Caco-2 (cell line): ENCODE measurements at regions not wholly inside any gene's neighbourhood (a gene's known extent, or its start where the extent isn't known, plus 50 kb on each side); places are given as distances from the start of the nearest gene placed in this dataset.

Experiments
- BruUV-seq: library from RNA; stranded (reverse); fragments of 400-500 nt; replicated peaks from 2 replicates; lab custom pipeline; 2021; lab: Mats Ljungman, UMichigan
- CTCF ChIA-PET: fragments of 300-600 bp; sonication (Branson Sonifier 250); formaldehyde crosslinking; loops from one replicate; lab custom pipeline; 2022; ENCODE audit warnings: antibody characterized with exemption; lab: Charles Lee
- POLR2A ChIA-PET: fragments of 300-600 bp; sonication (Branson Sonifier 250); formaldehyde crosslinking; loops from one replicate; lab custom pipeline; 2022; ENCODE audit warnings: antibody characterized with exemption; lab: Charles Lee
- DNase-seq, 2 experiments: peaks; one replicate each; pipeline versions ENCODE4 v3.0.0 to v3.0.0-alpha.2; 2020 to 2022
- H3K27me3 ChIP-seq: replicated peaks from 2 replicates; pipeline ENCODE4 v1.6.0; 2011; ENCODE audit warnings: low read length; ENCODE audit not compliant: control insufficient read depth, insufficient read depth
- H3K36me3 ChIP-seq: 2 replicates; pipeline ENCODE4 v1.5.1; 2011; ENCODE audit warnings: low read length; ENCODE audit not compliant: control insufficient read depth, insufficient read depth
- H3K4me1 ChIP-seq: fragments of 250-450 bp; sonication (Bioruptor Pico); 2 replicates; pipeline ENCODE4 v1.5.1; 2020; ENCODE audit warnings: mild to moderate bottlenecking
- H3K4me3 ChIP-seq: 2 replicates; pipeline ENCODE4 v1.5.1; 2011; ENCODE audit warnings: low read depth, mild to moderate bottlenecking, control low read depth, low read length
- H3K9me3 ChIP-seq: fragments of 250-450 bp; sonication (Bioruptor Pico); 2 replicates; pipeline ENCODE4 v1.5.1; 2020; ENCODE audit warnings: mild to moderate bottlenecking, moderate library complexity
- H3K27ac Mint-ChIP-seq: one replicate; pipeline ENCODE4 v1.8.0; 2022; ENCODE audit warnings: mixed read lengths; ENCODE audit not compliant: unreplicated experiment
- H3K27me3 Mint-ChIP-seq: one replicate; pipeline ENCODE4 v1.8.0; 2022; ENCODE audit warnings: mixed read lengths; ENCODE audit not compliant: insufficient read depth, unreplicated experiment
- H3K36me3 Mint-ChIP-seq: one replicate; pipeline ENCODE4 v1.8.0; 2022; ENCODE audit warnings: mild to moderate bottlenecking, mixed read lengths; ENCODE audit not compliant: insufficient read depth, unreplicated experiment
- H3K4me1 Mint-ChIP-seq: one replicate; pipeline ENCODE4 v1.8.0; 2022; ENCODE audit warnings: low read depth, mixed read lengths; ENCODE audit not compliant: unreplicated experiment
- H3K4me3 Mint-ChIP-seq: one replicate; pipeline ENCODE4 v1.8.0; 2022; ENCODE audit warnings: mild to moderate bottlenecking, moderate library complexity, mixed read lengths; ENCODE audit not compliant: unreplicated experiment
- H3K9me3 Mint-ChIP-seq: one replicate; pipeline ENCODE4 v1.8.0; 2022; ENCODE audit warnings: mixed read lengths; ENCODE audit not compliant: unreplicated experiment
- CTCF ChIP-seq, 2 experiments: fragments of 200-600 bp in 1 of 2; IDR thresholded peaks; 1 replicate in 1 of 2; 2 replicates in 1 of 2; pipeline versions ENCODE4 v1.5.1 to v1.8.0; 2011 to 2022; ENCODE audit warnings: antibody characterized with exemption in 1 of 2, control low read depth in 1 of 2, inconsistent platforms in 1 of 2, low read depth in 1 of 2, low read length in 1 of 2, mild to moderate bottlenecking in 1 of 2, moderate library complexity in 1 of 2; ENCODE audit not compliant: insufficient read depth in 1 of 2, severe bottlenecking in 1 of 2, unreplicated experiment in 1 of 2
- intact Hi-C: fragments of 100-400 bp; cut with micrococcal nuclease; formaldehyde crosslinking; loops from one replicate; pipeline ENCODE4 v1.10.0; 2022; ENCODE audit not compliant: unreplicated experiment

- Mint-ChIP-seq H3K27me3 (no peaks in the 10 kb centered on the region), H3K4me1 (no peaks in the 10 kb centered on the region), H3K4me3 (no peak overlapping the region), H3K27ac (no peak overlapping the region), H3K9me3 (peaks cover 27% of the 10 kb centered on the region), H3K36me3 (no peaks in the 10 kb centered on the region)
- TF ChIP-seq CTCF (IDR thresholded peaks at IDR 0.05; ENCODE audit: insufficient read depth in 1 of 2, low read depth in 1 of 2, low read length in 1 of 2, severe bottlenecking in 1 of 2, unreplicated experiment in 1 of 2): no peak
- ChIA-PET POLR2A (no interaction called here), CTCF (no interaction called here)
- no peaks in the 10 kb centered on the region for H3K27me3 ChIP-seq
- BruUV-seq: no TSS peak
- intact Hi-C loops: no loop called here
- no peaks in the 10 kb centered on the region for H3K4me1 ChIP-seq
- no peak for DNase-seq
- no peaks in the 10 kb centered on the region for H3K36me3 ChIP-seq
- no peak overlapping the region for H3K4me3 ChIP-seq
- no peaks in the 10 kb centered on the region for H3K9me3 ChIP-seq
These were observed 245.5 kb upstream of the COPS8 start for GRCh38 chr2:236840215-236840614.

GRCh38 chr2:236840857-236841256 lies 244.8 kb upstream of the COPS8 start:
- Histone ChIP-seq H3K36me3 (no peaks in the 10 kb centered on the region), H3K27me3 (no peaks in the 10 kb centered on the region), H3K4me1 (no peaks in the 10 kb centered on the region), H3K9me3 (no peaks in the 10 kb centered on the region), H3K4me3 (no peak overlapping the region)
- intact Hi-C loops: no loop called here
- H3K36me3 Mint-ChIP-seq: no peaks in the 10 kb centered on the region
- POLR2A ChIA-PET: no interaction called here
- TF ChIP-seq CTCF (IDR thresholded peaks at IDR 0.05; ENCODE audit: insufficient read depth in 1 of 2, low read depth in 1 of 2, low read length in 1 of 2, severe bottlenecking in 1 of 2, unreplicated experiment in 1 of 2): no peak
- peaks cover 24% of the 10 kb centered on the region for H3K9me3 Mint-ChIP-seq
- DNase-seq: no peak
- H3K4me1 Mint-ChIP-seq: no peaks in the 10 kb centered on the region
- CTCF ChIA-PET: no interaction called here
- no peak overlapping the region for H3K4me3 Mint-ChIP-seq
- H3K27me3 Mint-ChIP-seq: no peaks in the 10 kb centered on the region
- no TSS peak for BruUV-seq
- H3K27ac Mint-ChIP-seq: no peak overlapping the region

GRCh38 chr2:236841389-236841788 lies 244.3 kb upstream of the COPS8 start:
- no peak overlapping the region for H3K4me3 Mint-ChIP-seq
- ChIA-PET POLR2A (no interaction called here), CTCF (no interaction called here)
- Histone ChIP-seq H3K4me1 (no peaks in the 10 kb centered on the region), H3K4me3 (no peak overlapping the region), H3K27me3 (no peaks in the 10 kb centered on the region), H3K36me3 (no peaks in the 10 kb centered on the region), H3K9me3 (no peaks in the 10 kb centered on the region)
- no peak for TF ChIP-seq CTCF (IDR thresholded peaks at IDR 0.05; ENCODE audit: insufficient read depth in 1 of 2, low read depth in 1 of 2, low read length in 1 of 2, severe bottlenecking in 1 of 2, unreplicated experiment in 1 of 2)
- no peaks in the 10 kb centered on the region for H3K27me3 Mint-ChIP-seq
- H3K36me3 Mint-ChIP-seq: no peaks in the 10 kb centered on the region
- no peaks in the 10 kb centered on the region for H3K4me1 Mint-ChIP-seq
- H3K9me3 Mint-ChIP-seq: peaks cover 19% of the 10 kb centered on the region
- no peak overlapping the region for H3K27ac Mint-ChIP-seq
- no peak for DNase-seq
- no TSS peak for BruUV-seq
- intact Hi-C loops: no loop called here
